CD14-positive monocyte (primary cell): ENCODE measurements at regions not wholly inside any gene's neighbourhood (a gene's known extent, or its start where the extent isn't known, plus 50 kb on each side); places are given as distances from the start of the nearest gene placed in this dataset.

Experiments
- DNase-seq, 3 donors: peaks; one replicate each; pipeline ENCODE4 v3.0.0-alpha.2; 2011 to 2022
- H2AFZ ChIP-seq: 2 replicates; pipeline ENCODE4 v1.6.0; 2012; ENCODE audit warnings: mild to moderate bottlenecking, low read depth, low read length, inconsistent platforms; ENCODE audit not compliant: insufficient read depth, poor library complexity, severe bottlenecking
- H3K27ac ChIP-seq, 2 donors: 1 replicate in 1 of 2; 2 replicates in 1 of 2; pipeline ENCODE4 v1.5.1; 2012 to 2013; ENCODE audit warnings: low read length in 2 of 2, control low read depth in 1 of 2, inconsistent platforms in 1 of 2, low read depth in 1 of 2, mild to moderate bottlenecking in 1 of 2
- H3K27me3 ChIP-seq, 2 donors: one replicate each; pipeline versions ENCODE4 v1.6.0 to v1.6.1; 2011 to 2013; ENCODE audit warnings: low read length in 2 of 2; ENCODE audit not compliant: control insufficient read depth in 2 of 2, insufficient read depth in 2 of 2
- H3K36me3 ChIP-seq, 2 donors: replicated peaks in 1 of 2; 1 replicate in 1 of 2; 2 replicates in 1 of 2; pipeline versions ENCODE4 v1.5.1 to v1.6.1; 2012 to 2013; ENCODE audit warnings: low read length in 2 of 2, control low read depth in 1 of 2, inconsistent platforms in 1 of 2, mild to moderate bottlenecking in 1 of 2; ENCODE audit not compliant: insufficient read depth in 2 of 2, control insufficient read depth in 1 of 2
- H3K4me1 ChIP-seq, 2 donors: 1 replicate in 1 of 2; 2 replicates in 1 of 2; pipeline versions ENCODE4 v1.5.1 to v1.6.1; 2012 to 2013; ENCODE audit warnings: low read length in 2 of 2, control low read depth in 1 of 2, inconsistent platforms in 1 of 2, mild to moderate bottlenecking in 1 of 2, moderate library complexity in 1 of 2; ENCODE audit not compliant: insufficient read depth in 2 of 2, control insufficient read depth in 1 of 2
- H3K4me2 ChIP-seq: replicated peaks from 2 replicates; pipeline ENCODE3; 2012; ENCODE audit warnings: low read length, moderate library complexity, mild to moderate bottlenecking; ENCODE audit not compliant: poor library complexity, severe bottlenecking; ENCODE audit errors: extremely low read depth
- H3K4me3 ChIP-seq, 3 experiments: fragments of 200-600 bp in 1 of 3; sonication (generic) in 1 of 3; replicated peaks in 1 of 3; 1 replicate in 2 of 3; 2 replicates in 1 of 3; pipeline ENCODE4 v1.5.1; 2011 to 2013; ENCODE audit warnings: low read length in 3 of 3, mild to moderate bottlenecking in 3 of 3, control low read depth in 2 of 3, low read depth in 2 of 3, inconsistent platforms in 1 of 3, moderate library complexity in 1 of 3
- H3K79me2 ChIP-seq: 2 replicates; pipeline ENCODE4 v1.6.0; 2012; ENCODE audit warnings: mild to moderate bottlenecking, control low read depth, inconsistent platforms, low read length, moderate library complexity; ENCODE audit not compliant: insufficient read depth
- H3K9ac ChIP-seq: 2 replicates; pipeline ENCODE4 v1.6.0; 2017; ENCODE audit warnings: low read length, mild to moderate bottlenecking; ENCODE audit not compliant: insufficient read depth, poor library complexity, severe bottlenecking
- H3K9me3 ChIP-seq, 2 donors: replicated peaks in 1 of 2; 1 replicate in 1 of 2; 2 replicates in 1 of 2; pipeline versions ENCODE4 v1.5.1 to v1.6.1; 2012 to 2013; ENCODE audit warnings: low read length in 2 of 2, control low read depth in 1 of 2; ENCODE audit not compliant: control insufficient read depth in 1 of 2, insufficient read depth in 1 of 2
- H4K20me1 ChIP-seq: 2 replicates; pipeline ENCODE4 v1.6.0; 2012; ENCODE audit warnings: mild to moderate bottlenecking, low read length, control low read depth, moderate library complexity; ENCODE audit not compliant: insufficient read depth
- H3K27ac Mint-ChIP-seq, 7 donors: one replicate each; pipeline ENCODE4 v1.8.0; 2020; ENCODE audit warnings: mild to moderate bottlenecking in 7 of 7, mixed read lengths in 7 of 7, moderate library complexity in 6 of 7, inconsistent platforms in 2 of 7
- H3K27me3 Mint-ChIP-seq, 3 donors: one replicate each; pipeline ENCODE4 v1.8.0; 2021 to 2022; ENCODE audit warnings: low read depth in 3 of 3, mild to moderate bottlenecking in 3 of 3, mixed read lengths in 3 of 3, moderate library complexity in 3 of 3, inconsistent platforms in 1 of 3
- H3K36me3 Mint-ChIP-seq, 2 donors: one replicate each; pipeline ENCODE4 v1.8.0; 2020; ENCODE audit warnings: mixed read lengths in 2 of 2, inconsistent platforms in 1 of 2, mild to moderate bottlenecking in 1 of 2
- H3K4me1 Mint-ChIP-seq: one replicate; pipeline ENCODE4 v1.8.0; 2020; ENCODE audit warnings: mild to moderate bottlenecking, mixed read lengths
- H3K4me3 Mint-ChIP-seq, 2 donors: one replicate each; pipeline ENCODE4 v1.8.0; 2020; ENCODE audit warnings: mild to moderate bottlenecking in 2 of 2, mixed read lengths in 2 of 2, moderate library complexity in 1 of 2
- H3K9me3 Mint-ChIP-seq, 7 donors: one replicate each; pipeline ENCODE4 v1.8.0; 2020 to 2022; ENCODE audit warnings: mixed read lengths in 7 of 7, mild to moderate bottlenecking in 6 of 7, moderate library complexity in 6 of 7, inconsistent platforms in 2 of 7
- CTCF ChIP-seq: fragments of 200-600 bp; IDR thresholded peaks from one replicate; pipeline ENCODE4 v1.8.0; 2022; ENCODE audit warnings: antibody characterized with exemption, mild to moderate bottlenecking
- WGBS: methylation state at CpG from one replicate; pipeline ENCODE4 v1.1.5; 2013; ENCODE audit warnings: missing lambda C conversion rate; ENCODE audit not compliant: insufficient coverage; 5-methylcytosine and 5-hydroxymethylcytosine counted together
- intact Hi-C, 2 donors: fragments of 100-400 bp; cut with micrococcal nuclease; formaldehyde crosslinking; loops; one replicate each; pipeline versions ENCODE4 v1.15.0 to v1.15.1; 2023

DNA sequence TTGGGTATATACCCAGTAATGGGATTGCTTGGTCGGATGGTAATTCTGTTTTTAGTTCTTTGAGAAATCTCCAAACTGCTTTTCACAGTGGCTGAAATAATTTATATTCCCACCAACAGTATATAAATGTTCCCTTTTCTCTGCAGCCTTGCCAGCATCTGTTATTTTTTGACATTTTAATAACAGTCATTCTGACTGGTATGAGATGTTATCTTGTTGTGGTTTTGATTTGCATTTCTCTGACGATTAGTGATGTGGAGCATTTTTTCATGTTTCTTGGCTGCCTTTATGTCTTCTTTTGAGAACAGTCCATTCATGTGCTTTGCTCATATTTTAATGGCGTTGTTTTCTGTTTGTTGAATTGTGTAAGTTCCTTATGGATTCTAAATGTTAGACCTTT lies 641.6 kb downstream of the HACE1 start:
- 0% methylated on average over 1 of the region's 3 CpGs for WGBS
- Mint-ChIP-seq H3K36me3 (no peaks in the 10 kb centered on the region), H3K9me3 (peaks cover 0 to 2% (median 0%) of the 10 kb centered on the region in 7 donors), H3K4me1 (no peaks in the 10 kb centered on the region), H3K27ac (no peak overlapping the region), H3K4me3 (no peak overlapping the region), H3K27me3 (peaks cover 0 to 2% (median 0%) of the 10 kb centered on the region in 3 donors)
- Histone ChIP-seq H3K36me3 (no peaks in the 10 kb centered on the region), H3K27ac (no peak overlapping the region), H3K27me3 (no peaks in the 10 kb centered on the region), H3K79me2 (no peaks in the 10 kb centered on the region), H3K4me1 (no peaks in the 10 kb centered on the region), H3K4me2 (no peak overlapping the region), H3K9ac (no peak overlapping the region), H2AFZ (no peak overlapping the region), H3K4me3 (no peak overlapping the region), H4K20me1 (no peaks in the 10 kb centered on the region), H3K9me3 (no peaks in the 10 kb centered on the region)
- no peak for DNase-seq
- intact Hi-C loops: no loop called here
- no peak for TF ChIP-seq CTCF

DNA sequence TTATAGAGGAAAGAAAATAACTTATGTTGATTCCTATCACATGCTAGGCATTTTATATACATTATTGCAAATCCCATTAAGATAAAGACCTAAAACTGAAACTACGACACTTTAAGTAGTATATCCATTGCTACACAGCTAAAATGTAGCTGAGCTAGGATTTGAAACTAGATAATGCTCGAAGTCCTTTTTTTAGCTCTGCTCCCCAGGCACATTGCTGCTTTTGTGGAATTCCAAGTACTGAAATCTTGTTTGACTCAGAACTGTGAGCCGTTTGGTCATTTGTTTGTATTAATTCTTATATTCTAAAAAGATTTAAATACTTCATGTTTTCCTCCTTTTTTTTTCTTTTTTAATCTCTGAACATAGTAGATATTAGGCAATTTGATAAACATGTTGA lies 644.8 kb downstream of the HACE1 start:
- no CpG with 5 or more reads among the region's 3 CpGs for WGBS
- Histone ChIP-seq H3K9me3 (no peaks in the 10 kb centered on the region), H4K20me1 (no peaks in the 10 kb centered on the region), H3K36me3 (no peaks in the 10 kb centered on the region), H2AFZ (no peak overlapping the region), H3K4me1 (no peaks in the 10 kb centered on the region), H3K4me3 (no peak overlapping the region), H3K79me2 (no peaks in the 10 kb centered on the region), H3K27me3 (no peaks in the 10 kb centered on the region), H3K4me2 (no peak overlapping the region), H3K27ac (no peak overlapping the region), H3K9ac (no peak overlapping the region)
- DNase-seq: no peak
- Mint-ChIP-seq H3K9me3 (peaks cover 0 to 2% (median 0%) of the 10 kb centered on the region in 7 donors), H3K27ac (no peak overlapping the region), H3K36me3 (no peaks in the 10 kb centered on the region), H3K4me1 (no peaks in the 10 kb centered on the region), H3K4me3 (no peak overlapping the region), H3K27me3 (no peaks in the 10 kb centered on the region)
- no peak for TF ChIP-seq CTCF
- intact Hi-C loops: no loop called here
